A204.1 (cell line): ENCODE measurements at regions not wholly inside any gene's neighbourhood (a gene's known extent, or its start where the extent isn't known, plus 50 kb on each side); places are given as distances from the start of the nearest gene placed in this dataset.

Experiments used
- FAIRE-seq: peaks from 2 replicates; lab custom pipeline; 2012; peaks lifted over from hg19 to GRCh38; lab: Jason Lieb, UNC

DNA sequence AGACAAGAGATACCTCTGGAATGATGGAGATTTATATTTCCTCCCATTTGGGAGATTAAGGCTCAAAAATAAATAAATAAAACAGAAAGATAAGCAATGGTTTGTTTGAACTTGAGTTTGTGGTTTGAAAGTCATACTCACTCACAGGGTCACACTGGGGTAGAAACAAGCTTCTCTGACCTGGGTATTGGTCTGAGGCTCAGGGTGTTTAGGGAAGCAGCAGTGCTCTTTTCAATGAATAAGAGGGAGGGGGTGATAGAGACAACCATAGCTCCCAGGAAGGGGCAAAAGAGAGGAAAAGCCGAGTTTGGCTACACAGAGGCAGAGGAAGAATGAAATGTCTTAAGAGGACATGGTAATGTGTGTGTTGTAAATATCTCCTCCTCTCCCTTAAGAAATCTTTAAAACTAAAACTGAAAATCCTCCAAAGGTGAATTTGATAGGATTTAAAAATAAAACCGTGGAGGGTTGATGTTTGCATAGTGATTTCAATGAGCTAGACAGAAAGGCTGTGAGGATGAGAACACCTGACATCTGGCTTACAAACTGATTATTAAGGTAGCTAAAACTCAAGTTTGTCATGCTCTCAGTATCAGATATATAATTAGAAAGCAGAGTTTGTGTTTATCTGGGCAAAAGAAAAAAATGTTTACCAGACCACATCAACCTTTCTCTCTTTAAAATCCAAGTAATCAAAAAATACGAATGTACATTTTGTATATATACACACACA, 159.9 kb upstream of the TMEFF2 start:
- FAIRE-seq, result no peak

DNA sequence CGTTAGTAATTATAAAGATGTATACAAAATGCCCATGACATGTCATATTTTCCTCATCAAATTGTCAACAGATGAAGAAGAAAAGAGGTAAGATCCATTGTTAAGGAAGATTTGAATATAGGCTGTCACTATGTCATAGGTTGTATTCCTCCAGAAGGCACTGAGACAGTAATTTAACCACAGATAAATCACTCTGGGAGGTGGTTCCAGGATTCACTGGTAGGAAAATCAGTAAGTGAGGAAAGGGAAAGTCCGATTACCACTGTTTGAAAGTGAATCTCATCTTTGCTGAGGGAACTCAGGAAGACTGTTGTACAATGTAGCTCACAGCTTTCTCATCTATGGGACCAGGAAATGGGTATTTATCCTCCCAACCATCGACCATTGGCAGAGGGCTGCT, 152.8 kb upstream of the TMEFF2 start:
- no peak for FAIRE-seq

- FAIRE-seq, result peak; percentile 68
Measured at GRCh38 chr2:192345287-192345686, 150.6 kb upstream of the TMEFF2 start.

- no peak for FAIRE-seq
Measured at GRCh38 chr2:192333642-192334041, 138.9 kb upstream of the TMEFF2 start.

DNA sequence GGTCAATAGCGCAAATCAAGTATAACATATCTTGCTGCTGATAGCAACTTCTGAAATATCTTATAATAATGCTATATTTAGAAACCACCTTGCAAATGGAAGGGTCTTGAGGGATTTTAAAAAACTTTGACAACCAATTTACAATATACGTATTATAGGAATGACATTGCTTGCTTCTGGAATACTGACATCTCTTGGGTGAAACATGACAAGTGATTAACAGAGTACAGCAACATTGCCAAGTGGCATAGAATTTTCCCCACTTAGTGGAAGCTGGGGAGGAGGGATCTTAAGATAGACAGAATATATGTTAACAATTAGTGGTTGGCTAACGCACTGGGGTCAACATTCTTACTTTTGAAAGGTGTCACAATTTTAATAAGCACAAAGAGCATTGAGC, 133.6 kb upstream of the TMEFF2 start:
- FAIRE-seq, result no peak

DNA sequence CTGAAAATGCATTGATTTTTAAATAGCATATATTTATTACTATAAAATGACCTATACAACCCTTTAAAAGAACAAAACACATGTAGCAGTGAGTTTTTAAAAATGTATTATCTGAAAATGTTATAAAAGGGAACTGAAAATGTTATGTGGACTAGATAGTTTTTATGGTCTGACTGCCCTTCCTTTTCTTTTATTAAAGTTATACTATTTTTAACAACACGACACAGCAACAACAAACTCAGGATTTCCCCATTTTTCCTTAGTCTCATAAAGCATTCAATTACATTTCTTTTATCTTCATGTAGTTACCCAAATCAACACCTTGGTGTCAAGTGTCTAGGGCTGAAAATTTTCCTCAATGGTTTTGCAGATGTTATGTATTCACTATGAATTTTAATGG, 132.8 kb upstream of the TMEFF2 start:
- FAIRE-seq, result no peak

GRCh38 chr2:192315543-192315942, 120.8 kb upstream of the TMEFF2 start:
- FAIRE-seq, result no peak

- no peak for FAIRE-seq
Measured at GRCh38 chr2:192314800-192315481, 120.2 kb upstream of the TMEFF2 start.

GRCh38 chr2:192313773-192314172, 119.0 kb upstream of the TMEFF2 start:
- FAIRE-seq, result no peak

GRCh38 chr2:192311701-192312460, 117.1 kb upstream of the TMEFF2 start:
- no peak for FAIRE-seq

- no peak for FAIRE-seq
Measured at GRCh38 chr2:192307530-192307929, 112.8 kb upstream of the TMEFF2 start.

- no peak for FAIRE-seq
Measured at GRCh38 chr2:192298664-192299063, 103.9 kb upstream of the TMEFF2 start.

DNA sequence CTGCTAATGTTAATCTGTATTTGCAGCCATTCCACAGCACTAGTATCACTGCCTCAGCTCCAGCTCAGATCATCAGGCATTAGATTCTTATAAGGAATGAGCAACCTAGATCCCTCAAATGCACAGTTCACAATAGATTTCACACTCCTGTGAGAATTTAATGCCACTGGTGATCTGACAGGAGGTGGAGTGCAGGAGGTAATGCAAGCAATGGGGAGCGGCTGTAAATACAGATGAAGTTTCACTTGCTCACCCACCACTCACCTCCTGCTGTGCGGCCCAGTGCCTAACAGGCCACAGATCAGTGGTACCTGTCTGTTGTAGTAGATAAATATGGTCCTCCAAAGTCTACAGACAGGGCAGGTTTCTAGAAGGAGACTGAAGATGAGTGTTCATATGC, 97.7 kb upstream of the TMEFF2 start:
- no peak for FAIRE-seq

DNA sequence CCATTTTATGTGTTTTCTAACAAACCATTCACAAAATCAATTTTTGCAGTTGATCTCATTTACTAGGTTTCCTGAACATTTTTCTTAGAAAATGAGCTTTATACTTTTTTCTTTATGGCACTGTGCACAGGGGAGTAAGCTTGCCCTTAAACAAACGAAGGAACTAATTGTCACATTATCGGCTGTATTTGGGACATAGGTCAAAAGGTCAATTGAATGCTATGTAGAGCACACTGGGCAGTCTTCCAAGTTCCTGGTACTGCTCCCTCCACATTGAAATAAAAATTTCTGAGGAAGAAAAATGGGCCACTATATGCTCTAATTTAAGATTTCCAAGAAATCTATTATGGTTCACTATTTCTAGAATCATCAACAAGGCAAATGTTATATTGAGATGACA, 93.6 kb upstream of the TMEFF2 start:
- FAIRE-seq, result no peak

GRCh38 chr2:192286093-192286701, 91.5 kb upstream of the TMEFF2 start:
- no peak for FAIRE-seq

GRCh38 chr2:192283450-192283849, 88.7 kb upstream of the TMEFF2 start:
- FAIRE-seq, result no peak

DNA sequence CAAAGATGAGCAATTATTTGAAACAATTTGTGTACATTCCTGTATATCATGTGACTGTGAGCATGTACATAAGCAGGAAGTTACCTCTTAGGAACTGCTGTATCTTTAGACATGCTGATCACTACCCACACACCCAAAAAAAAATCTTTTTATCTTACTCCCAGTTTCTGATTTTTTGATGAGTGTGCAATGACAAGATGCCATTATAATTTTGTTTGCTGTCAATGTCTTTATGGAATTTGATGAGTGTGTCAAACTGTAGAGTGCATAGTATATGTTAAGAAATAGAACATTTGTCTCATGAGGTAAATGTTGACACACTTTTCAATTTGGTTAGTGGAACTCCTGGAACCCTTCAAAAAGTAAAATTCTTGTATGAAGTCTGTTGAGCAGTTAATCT, 84.0 kb upstream of the TMEFF2 start:
- FAIRE-seq, result no peak

- no peak for FAIRE-seq
Measured at GRCh38 chr2:192277494-192278109, 82.9 kb upstream of the TMEFF2 start.

DNA sequence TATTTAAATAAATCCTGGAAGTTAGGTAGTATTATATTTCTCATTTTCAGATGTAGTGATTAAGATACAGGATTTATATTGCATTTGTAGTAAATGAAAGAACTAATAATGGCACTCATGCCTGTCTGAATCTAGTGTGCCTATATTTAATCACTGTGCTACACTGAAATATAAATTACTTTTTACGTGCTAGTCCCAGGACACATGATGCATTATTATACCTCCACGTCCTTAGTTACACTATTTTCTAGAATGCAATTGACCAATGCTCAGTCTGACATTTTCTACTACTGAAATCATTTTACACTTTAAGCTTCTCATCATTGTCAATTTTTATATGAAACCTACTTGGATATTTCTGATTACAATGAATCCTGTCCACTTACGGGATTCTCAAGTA, 80.9 kb upstream of the TMEFF2 start:
- FAIRE-seq, result no peak

DNA sequence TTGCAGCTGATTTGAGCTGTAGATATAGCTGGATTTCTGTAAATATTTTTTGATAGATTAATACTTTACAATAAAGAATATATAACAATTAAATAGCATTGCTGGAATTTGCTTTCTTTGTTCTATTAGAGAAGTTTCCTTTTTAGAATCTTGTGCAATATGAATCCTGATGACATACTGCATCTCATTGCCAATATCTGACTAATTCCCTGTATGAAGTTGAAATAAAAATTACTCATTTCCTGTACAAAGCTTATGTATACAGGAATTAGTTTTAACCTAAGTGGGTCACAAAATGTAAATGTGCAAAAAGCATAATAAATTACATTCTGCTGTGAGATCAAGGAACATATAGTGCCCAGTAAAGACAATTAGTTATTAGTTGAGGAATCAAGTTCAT, 72.8 kb upstream of the TMEFF2 start:
- no peak for FAIRE-seq

DNA sequence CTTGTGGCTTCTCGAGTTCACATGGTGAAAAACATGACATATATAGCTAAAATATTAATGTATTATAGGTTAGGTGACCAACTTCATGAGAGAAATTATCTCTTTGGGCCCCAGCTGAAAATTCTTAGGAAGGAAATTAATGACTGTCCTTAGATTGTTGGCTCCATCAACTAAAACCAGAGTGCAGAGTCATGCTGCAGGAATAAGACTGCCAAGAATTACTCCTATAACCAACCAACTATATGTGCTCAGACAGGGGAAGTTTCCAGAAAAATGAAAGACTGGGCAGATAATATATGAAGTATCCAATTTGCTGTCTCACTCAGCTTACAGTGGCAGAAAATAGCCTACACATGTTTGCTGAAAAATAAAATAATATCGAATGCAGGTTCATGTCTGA, 71.0 kb upstream of the TMEFF2 start:
- FAIRE-seq, result no peak

DNA sequence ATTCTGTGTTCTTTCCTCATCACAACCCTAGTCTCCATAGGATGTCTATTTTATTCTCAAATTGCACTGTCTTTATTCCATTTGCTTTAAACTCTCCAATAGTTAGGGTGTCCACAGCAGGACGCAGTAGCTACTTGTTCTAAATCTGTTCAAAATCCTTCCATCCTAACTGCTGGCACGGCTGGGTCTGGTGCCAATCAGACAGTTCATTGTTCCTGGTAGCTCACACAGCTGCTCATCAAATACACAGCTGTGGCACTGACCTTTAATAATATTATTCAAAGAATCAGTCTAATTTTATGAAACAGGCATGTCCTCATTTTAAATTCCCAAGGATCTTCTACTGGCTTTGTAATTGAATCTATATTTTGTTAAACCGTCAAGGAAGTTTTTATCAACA, 59.7 kb upstream of the TMEFF2 start:
- FAIRE-seq, result no peak

GRCh38 chr2:192253692-192254091, 59.0 kb upstream of the TMEFF2 start:
- no peak for FAIRE-seq
